RWPE1 (cell line): ENCODE measurements at regions not wholly inside any gene's neighbourhood (a gene's known extent, or its start where the extent isn't known, plus 50 kb on each side); places are given as distances from the start of the nearest gene placed in this dataset.

Source experiments
- CTCF ChIA-PET: fragments of 350-600 bp; sonication (Branson Sonifier 250); formaldehyde crosslinking; extraction: SDS; loops from one replicate; lab custom pipeline; 2021; lab: Yijun Ruan, JAX
- POLR2A ChIA-PET: fragments of 400-600 bp; formaldehyde crosslinking; extraction: SDS; loops from one replicate; lab custom pipeline; 2020; ENCODE audit warnings: antibody characterized with exemption; ENCODE audit not compliant: low non-redundant PET; lab: Yijun Ruan, JAX
- DNase-seq: peaks from one replicate; pipeline ENCODE4 v3.0.0; 2012; ENCODE audit warnings: low spot score
- H3K27ac ChIP-seq: fragments of 450-650 bp; 2 replicates; pipeline ENCODE4 v1.5.1; 2017
- TF ChIP-seq, protein P1 (sequence below): fragments of 450-650 bp; conservative IDR thresholded peaks from 2 replicates; pipeline ENCODE4 v1.5.1; 2017; ENCODE audit warnings: low read depth, mild to moderate bottlenecking

DNA sequence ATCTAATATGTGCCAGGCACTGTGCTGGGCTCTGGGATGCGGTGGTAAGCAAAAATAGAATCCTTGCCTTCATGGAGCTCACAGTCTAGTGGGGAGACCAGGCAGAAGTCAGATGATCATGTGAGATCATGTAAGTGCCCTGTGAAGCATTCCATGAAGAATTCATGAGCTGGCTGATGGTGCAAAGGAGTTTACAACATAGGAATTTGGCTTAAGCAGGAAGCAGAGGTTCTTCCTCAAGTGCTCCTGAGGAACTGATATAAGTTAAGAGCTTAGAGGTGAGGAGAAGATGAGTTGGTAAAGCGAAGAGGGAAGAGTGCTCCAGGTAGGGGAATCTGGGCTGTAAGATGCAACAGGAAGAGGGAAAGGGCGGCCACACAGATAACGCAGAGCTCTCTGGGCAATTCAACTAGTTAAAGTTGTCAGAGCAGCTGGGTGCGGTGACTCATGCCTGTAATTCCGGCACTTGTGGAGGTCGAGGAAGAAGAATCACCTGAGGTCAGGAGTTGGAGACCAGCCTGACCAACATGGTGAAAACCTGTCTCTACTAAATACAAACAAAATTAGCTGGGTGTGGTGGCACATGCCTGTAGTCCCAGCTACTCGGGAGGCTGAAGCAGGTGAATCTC, 78.5 kb upstream of the SPATA31D4 start:
- TF ChIP-seq, protein P1, sequence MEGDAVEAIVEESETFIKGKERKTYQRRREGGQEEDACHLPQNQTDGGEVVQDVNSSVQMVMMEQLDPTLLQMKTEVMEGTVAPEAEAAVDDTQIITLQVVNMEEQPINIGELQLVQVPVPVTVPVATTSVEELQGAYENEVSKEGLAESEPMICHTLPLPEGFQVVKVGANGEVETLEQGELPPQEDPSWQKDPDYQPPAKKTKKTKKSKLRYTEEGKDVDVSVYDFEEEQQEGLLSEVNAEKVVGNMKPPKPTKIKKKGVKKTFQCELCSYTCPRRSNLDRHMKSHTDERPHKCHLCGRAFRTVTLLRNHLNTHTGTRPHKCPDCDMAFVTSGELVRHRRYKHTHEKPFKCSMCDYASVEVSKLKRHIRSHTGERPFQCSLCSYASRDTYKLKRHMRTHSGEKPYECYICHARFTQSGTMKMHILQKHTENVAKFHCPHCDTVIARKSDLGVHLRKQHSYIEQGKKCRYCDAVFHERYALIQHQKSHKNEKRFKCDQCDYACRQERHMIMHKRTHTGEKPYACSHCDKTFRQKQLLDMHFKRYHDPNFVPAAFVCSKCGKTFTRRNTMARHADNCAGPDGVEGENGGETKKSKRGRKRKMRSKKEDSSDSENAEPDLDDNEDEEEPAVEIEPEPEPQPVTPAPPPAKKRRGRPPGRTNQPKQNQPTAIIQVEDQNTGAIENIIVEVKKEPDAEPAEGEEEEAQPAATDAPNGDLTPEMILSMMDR: no peak
- DNase-seq: no peak
- no peak overlapping the region for H3K27ac ChIP-seq
- ChIA-PET POLR2A (no interaction called here), CTCF (no interaction called here)

DNA sequence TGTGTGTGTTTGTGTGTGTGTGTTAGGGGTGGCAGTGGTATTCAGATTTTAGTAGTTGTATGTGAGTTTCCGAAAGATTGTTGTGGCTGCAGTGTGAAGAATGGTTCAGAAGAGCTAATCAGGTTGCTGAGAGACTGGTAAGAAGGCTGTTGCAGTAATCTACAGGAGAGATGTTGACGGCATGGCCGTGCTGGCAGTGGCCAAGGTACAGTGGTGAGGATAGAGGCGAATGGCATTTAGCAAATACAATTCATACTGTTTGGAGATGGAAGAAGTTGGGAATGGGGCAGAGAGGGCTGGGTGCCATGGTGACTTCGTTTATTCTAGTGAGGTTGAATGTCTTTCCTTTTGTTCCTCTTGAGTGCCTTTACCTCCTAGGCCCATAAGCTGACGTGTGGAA, 77.5 kb upstream of the SPATA31D4 start:
- DNase-seq: no peak
- POLR2A ChIA-PET: no interaction called here
- CTCF ChIA-PET: no interaction called here
- TF ChIP-seq, protein P1: no peak
- H3K27ac ChIP-seq: no peak overlapping the region

DNA sequence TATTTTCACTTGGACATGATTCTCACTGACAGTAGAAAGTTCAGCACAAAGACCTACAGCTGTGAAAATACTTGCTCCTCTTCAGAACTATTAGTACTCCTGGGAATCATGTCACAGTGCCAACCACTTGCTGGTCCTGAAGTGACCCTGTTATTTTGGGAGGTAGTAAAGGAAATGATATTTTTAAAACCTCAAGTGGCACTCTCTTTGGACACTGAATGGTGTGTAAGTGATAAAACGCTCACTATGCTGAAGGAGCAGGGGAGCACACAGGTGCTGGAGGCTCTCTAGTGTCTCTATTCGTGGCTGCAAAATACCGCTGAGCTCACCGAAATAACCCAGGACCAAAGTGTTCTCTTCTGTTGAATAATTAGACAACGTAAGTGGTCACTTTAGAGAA, 76.9 kb upstream of the SPATA31D4 start:
- no peak for DNase-seq
- TF ChIP-seq, protein P1: no peak
- ChIA-PET POLR2A (no interaction called here), CTCF (no interaction called here)
- H3K27ac ChIP-seq: no peak overlapping the region

DNA sequence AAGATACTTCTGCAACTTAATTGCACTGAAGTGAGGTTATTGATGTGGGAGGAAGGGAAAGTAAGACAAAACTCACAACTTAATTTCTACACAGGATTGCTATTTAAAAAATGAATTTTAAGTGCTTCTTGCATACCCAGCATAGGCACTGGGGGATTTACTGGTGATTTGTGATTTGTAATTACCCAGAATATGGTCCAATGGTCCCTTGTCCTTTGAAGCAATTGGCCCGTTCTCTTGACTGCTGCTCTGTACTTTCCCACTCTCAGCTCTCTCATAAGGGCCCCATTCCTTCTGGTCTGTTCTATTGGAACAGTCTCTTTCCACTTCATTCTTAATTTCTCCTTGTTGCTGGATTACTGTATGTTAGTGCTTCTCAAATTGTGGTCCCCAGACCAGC, 75.4 kb upstream of the SPATA31D4 start:
- TF ChIP-seq, protein P1: no peak
- ChIA-PET POLR2A (no interaction called here), CTCF (no interaction called here)
- no peak for DNase-seq
- no peak overlapping the region for H3K27ac ChIP-seq

DNA sequence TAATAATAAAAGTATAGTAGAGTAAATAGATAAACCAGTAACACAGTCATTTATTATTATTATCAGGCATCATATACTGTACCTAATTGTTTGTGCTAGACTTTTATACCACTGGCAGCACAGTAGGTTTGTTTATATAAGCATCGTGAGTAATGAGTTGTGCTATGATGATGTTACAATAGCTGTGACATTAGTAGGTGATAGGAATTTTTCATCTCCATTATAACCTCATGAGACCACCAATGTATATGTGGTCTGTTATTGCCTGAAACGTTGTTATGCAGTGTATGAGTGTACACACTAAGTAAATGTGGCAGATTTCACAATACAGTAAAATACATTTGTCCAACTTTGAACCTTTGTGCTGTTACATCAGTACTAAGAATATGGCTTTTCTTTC, 72.7 kb upstream of the SPATA31D4 start:
- DNase-seq: no peak
- H3K27ac ChIP-seq: no peak overlapping the region
- POLR2A ChIA-PET: no interaction called here
- TF ChIP-seq, protein P1: no peak
- CTCF ChIA-PET: interaction anchor here (1.4 kb wide), 1 partner anchor 12 kb away, joined by 3 read pairs; no protein-coding TSS in a partner anchor

DNA sequence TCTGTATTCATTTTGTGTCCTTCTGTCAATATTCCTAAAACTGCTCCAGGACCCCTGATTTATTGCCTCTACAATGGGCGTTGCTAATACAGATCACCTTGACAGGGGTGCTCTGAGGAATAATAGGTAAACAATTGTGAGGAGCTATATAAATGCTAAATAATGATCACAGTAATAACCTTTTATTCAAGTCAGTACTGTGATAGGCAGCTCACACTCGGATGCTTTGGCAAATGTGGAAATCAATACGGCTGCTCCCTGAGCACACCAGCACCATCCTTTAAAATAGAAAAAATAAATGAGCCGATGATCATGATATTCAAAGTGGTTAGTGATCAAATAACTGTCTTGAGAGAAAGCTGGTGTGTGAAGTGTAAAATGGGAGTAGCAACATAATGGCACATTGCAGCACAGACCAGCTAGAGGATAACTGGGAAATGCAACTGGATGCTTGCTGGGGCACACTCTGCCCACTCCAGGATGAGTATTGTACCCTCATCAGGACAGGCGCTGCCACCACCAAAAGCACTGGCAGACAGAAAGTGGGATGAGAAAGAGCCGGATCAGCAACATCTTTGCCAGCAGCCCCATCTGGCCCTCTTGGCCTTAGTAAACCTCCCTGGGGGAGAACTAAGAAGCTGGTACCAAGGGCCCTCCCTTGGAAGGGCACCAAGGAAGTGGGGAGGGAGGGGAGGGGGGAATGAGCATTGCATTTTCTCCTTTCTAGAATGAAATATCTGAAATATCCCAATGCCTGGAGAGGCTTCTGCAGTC, 69.4 kb upstream of the SPATA31D4 start:
- TF ChIP-seq, protein P1: no peak
- no peak for DNase-seq
- CTCF ChIA-PET: interaction anchor here (0.6 to 0.9 kb wide), 3 partner anchors 336 to 1559 kb away, joined by 3 to 4 read pairs (median 4); no protein-coding TSS in a partner anchor
- POLR2A ChIA-PET: interaction anchor here (0.8 kb wide), 1 partner anchor 252 kb away, joined by 3 read pairs; no protein-coding TSS in a partner anchor
- H3K27ac ChIP-seq: no peak overlapping the region
